ENCODE measurements at regions not wholly inside any gene's neighbourhood (a gene's known extent, or its start where the extent isn't known, plus 50 kb on each side); places are given as distances from the start of the nearest gene placed in this dataset.

- no peaks in the 10 kb centered on the region for H3K9me3 Mint-ChIP-seq
Observed at GRCh38 chr1:98177751-98178150, 256.9 kb upstream of the DPYD start.

DNA sequence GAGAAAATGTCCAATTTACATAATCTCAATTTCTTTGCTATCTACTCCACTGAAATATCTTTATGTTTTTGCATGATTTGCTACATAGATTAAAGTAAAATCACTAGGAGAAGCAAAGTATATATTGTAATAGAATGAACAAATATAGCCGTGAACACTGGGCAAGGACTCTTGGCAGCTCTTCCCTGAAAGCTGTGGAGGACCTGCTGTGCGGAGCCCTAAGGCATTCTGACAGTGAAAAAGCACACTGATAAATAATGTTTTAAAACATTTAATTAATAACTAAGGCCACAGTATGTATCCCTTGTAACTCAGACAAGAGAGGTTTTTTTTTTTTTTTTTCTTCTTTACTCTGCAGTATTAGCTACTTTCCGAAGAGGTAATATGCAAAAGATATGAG lies 256.1 kb upstream of the DPYD start:
- Histone ChIP-seq H3K79me2 (ENCODE audit: low read depth) (no peaks in the 10 kb centered on the region), H3K4me3 (no peak overlapping the region), H3K36me3 (no peaks in the 10 kb centered on the region), H3K9me3 (ENCODE audit: low read depth) (no peaks in the 10 kb centered on the region), H4K20me1 (ENCODE audit: low read depth) (no peaks in the 10 kb centered on the region), H2AFZ (replicated peaks) (no peak overlapping the region), H3K27ac (no peak overlapping the region), H3F3A (ENCODE audit: low read depth) (no peaks in the 10 kb centered on the region), H3K4me2 (no peak overlapping the region), H3K27me3 (no peaks in the 10 kb centered on the region), H3K9ac (no peak overlapping the region), H3K4me1 (no peaks in the 10 kb centered on the region)
- Mint-ChIP-seq H3K36me3 (no peaks in the 10 kb centered on the region), H3K4me3 (no peak overlapping the region), H3K27ac (no peak overlapping the region), H3K27me3 (ENCODE audit: insufficient read depth, low read depth) (no peaks in the 10 kb centered on the region), H3K9me3 (no peaks in the 10 kb centered on the region), H3K4me1 (no peaks in the 10 kb centered on the region)
- DNase-seq (ENCODE audit: low spot score): no peak
- no peak for TF ChIP-seq EZH2 (IDR thresholded peaks at IDR 0.05)
- TF ChIP-seq, protein P1, sequence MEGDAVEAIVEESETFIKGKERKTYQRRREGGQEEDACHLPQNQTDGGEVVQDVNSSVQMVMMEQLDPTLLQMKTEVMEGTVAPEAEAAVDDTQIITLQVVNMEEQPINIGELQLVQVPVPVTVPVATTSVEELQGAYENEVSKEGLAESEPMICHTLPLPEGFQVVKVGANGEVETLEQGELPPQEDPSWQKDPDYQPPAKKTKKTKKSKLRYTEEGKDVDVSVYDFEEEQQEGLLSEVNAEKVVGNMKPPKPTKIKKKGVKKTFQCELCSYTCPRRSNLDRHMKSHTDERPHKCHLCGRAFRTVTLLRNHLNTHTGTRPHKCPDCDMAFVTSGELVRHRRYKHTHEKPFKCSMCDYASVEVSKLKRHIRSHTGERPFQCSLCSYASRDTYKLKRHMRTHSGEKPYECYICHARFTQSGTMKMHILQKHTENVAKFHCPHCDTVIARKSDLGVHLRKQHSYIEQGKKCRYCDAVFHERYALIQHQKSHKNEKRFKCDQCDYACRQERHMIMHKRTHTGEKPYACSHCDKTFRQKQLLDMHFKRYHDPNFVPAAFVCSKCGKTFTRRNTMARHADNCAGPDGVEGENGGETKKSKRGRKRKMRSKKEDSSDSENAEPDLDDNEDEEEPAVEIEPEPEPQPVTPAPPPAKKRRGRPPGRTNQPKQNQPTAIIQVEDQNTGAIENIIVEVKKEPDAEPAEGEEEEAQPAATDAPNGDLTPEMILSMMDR (IDR thresholded peaks at IDR 0.05): no peak
- TF ChIP-seq EZH2phosphoT487 (IDR thresholded peaks at IDR 0.05): no peak

More at GRCh38 chr1:98177751-98178150, 256.9 kb upstream of the DPYD start:
- Histone ChIP-seq H3K9me3 (ENCODE audit: low read depth) (no peaks in the 10 kb centered on the region), H3K4me2 (no peak overlapping the region), H3F3A (ENCODE audit: low read depth) (no peaks in the 10 kb centered on the region), H2AFZ (replicated peaks) (no peak overlapping the region), H3K27me3 (no peaks in the 10 kb centered on the region), H4K20me1 (ENCODE audit: low read depth) (no peaks in the 10 kb centered on the region), H3K4me1 (no peaks in the 10 kb centered on the region), H3K36me3 (no peaks in the 10 kb centered on the region), H3K79me2 (ENCODE audit: low read depth) (no peaks in the 10 kb centered on the region), H3K4me3 (no peak overlapping the region), H3K9ac (no peak overlapping the region), H3K27ac (no peak overlapping the region)
- Mint-ChIP-seq H3K4me1 (no peaks in the 10 kb centered on the region), H3K27me3 (ENCODE audit: insufficient read depth, low read depth) (no peaks in the 10 kb centered on the region), H3K27ac (no peak overlapping the region), H3K36me3 (no peaks in the 10 kb centered on the region), H3K4me3 (no peak overlapping the region)
- DNase-seq (ENCODE audit: low spot score): no peak
- TF ChIP-seq EZH2 (IDR thresholded peaks at IDR 0.05) (no peak), EZH2phosphoT487 (IDR thresholded peaks at IDR 0.05) (no peak)
- TF ChIP-seq, protein P1 (IDR thresholded peaks at IDR 0.05): no peak

- Histone ChIP-seq H2AFZ (replicated peaks) (no peak overlapping the region), H3K27me3 (no peaks in the 10 kb centered on the region), H3K9me3 (ENCODE audit: low read depth) (no peaks in the 10 kb centered on the region), H3K79me2 (ENCODE audit: low read depth) (no peaks in the 10 kb centered on the region), H3F3A (ENCODE audit: low read depth) (no peaks in the 10 kb centered on the region), H3K4me2 (no peak overlapping the region), H3K4me1 (no peaks in the 10 kb centered on the region), H3K36me3 (no peaks in the 10 kb centered on the region), H4K20me1 (ENCODE audit: low read depth) (no peaks in the 10 kb centered on the region), H3K27ac (no peak overlapping the region), H3K9ac (no peak overlapping the region), H3K4me3 (no peak overlapping the region)
- Mint-ChIP-seq H3K4me1 (no peaks in the 10 kb centered on the region), H3K27me3 (ENCODE audit: insufficient read depth, low read depth) (no peaks in the 10 kb centered on the region), H3K36me3 (no peaks in the 10 kb centered on the region), H3K27ac (no peak overlapping the region), H3K4me3 (no peak overlapping the region), H3K9me3 (no peaks in the 10 kb centered on the region)
- no peak for DNase-seq (ENCODE audit: low spot score)
- no peak for TF ChIP-seq EZH2phosphoT487 (IDR thresholded peaks at IDR 0.05)
- no peak for TF ChIP-seq EZH2 (IDR thresholded peaks at IDR 0.05)
- TF ChIP-seq, protein P1 (IDR thresholded peaks at IDR 0.05): no peak
Observed at GRCh38 chr1:98176414-98176813, 255.6 kb upstream of the DPYD start.

Data from neural progenitor cell (in vitro differentiated cells).